ENCODE measurements at regions not wholly inside any gene's neighbourhood (a gene's known extent, or its start where the extent isn't known, plus 50 kb on each side); places are given as distances from the start of the nearest gene placed in this dataset.

DNA sequence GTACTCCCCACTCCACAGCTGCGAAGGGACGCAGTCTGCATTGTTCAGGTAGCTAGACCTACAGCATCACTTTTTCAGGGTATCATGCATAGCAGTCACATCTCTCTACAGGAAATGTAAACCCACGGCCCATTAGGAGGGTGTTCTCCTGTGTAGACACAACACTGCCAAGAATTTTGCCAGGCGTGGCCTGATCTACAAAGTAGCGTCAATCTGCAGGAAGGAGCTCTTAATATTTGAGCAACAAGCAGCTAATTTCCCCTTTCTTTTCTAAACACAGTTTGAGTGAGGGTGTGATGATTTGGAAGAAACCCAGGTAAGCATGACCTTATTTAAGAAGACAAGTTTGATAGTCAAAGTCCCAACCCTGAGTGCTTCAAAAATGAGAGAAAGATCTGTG is 419.0 kb downstream of the GADD45G start:
- Histone ChIP-seq H3K27me3 (ENCODE audit: insufficient read depth, low read depth, low read length) (no peaks in the 10 kb centered on the region), H4K20me1 (ENCODE audit: insufficient read depth) (no peaks in the 10 kb centered on the region), H3K79me2 (replicated peaks; ENCODE audit: insufficient read depth, low read length) (no peaks in the 10 kb centered on the region), H3K9me2 (ENCODE audit: insufficient read depth, low read length) (no peaks in the 10 kb centered on the region), H2AFZ (ENCODE audit: low read depth, low read length) (no peak overlapping the region), H3K36me3 (ENCODE audit: insufficient read depth, low read length) (no peaks in the 10 kb centered on the region), H3K9me3 (ENCODE audit: low read length) (no peaks in the 10 kb centered on the region), H3K4me2 (ENCODE audit: low read length) (no peak overlapping the region), H3F3A (ENCODE audit: insufficient read depth, low read length, poor library complexity, severe bottlenecking) (no peaks in the 10 kb centered on the region), H3K9ac (ENCODE audit: low read length) (no peak overlapping the region), H3K4me3 (ENCODE audit: low read length) (no peak overlapping the region), H3K27ac (ENCODE audit: low read length) (no peak overlapping the region)
- TF ChIP-seq MXI1 (conservative IDR thresholded peaks at IDR 0.05; ENCODE audit: poor library complexity, severe bottlenecking) (no peak), EP300 (conservative IDR thresholded peaks at IDR 0.05; ENCODE audit: poor library complexity, severe bottlenecking) (no peak), TAF1 (IDR thresholded peaks at IDR 0.05; ENCODE audit: low read depth) (no peak), SMC3 (conservative IDR thresholded peaks at IDR 0.05; ENCODE audit: poor library complexity) (no peak), RAD21 (conservative IDR thresholded peaks at IDR 0.05) (no peak), EZH2 (IDR thresholded peaks at IDR 0.05; ENCODE audit: borderline replicate concordance, insufficient read depth, low read length, poor library complexity, severe bottlenecking) (no peak), POLR2AphosphoS5 (IDR thresholded peaks at IDR 0.05) (no peak)
- TF ChIP-seq, protein P1, sequence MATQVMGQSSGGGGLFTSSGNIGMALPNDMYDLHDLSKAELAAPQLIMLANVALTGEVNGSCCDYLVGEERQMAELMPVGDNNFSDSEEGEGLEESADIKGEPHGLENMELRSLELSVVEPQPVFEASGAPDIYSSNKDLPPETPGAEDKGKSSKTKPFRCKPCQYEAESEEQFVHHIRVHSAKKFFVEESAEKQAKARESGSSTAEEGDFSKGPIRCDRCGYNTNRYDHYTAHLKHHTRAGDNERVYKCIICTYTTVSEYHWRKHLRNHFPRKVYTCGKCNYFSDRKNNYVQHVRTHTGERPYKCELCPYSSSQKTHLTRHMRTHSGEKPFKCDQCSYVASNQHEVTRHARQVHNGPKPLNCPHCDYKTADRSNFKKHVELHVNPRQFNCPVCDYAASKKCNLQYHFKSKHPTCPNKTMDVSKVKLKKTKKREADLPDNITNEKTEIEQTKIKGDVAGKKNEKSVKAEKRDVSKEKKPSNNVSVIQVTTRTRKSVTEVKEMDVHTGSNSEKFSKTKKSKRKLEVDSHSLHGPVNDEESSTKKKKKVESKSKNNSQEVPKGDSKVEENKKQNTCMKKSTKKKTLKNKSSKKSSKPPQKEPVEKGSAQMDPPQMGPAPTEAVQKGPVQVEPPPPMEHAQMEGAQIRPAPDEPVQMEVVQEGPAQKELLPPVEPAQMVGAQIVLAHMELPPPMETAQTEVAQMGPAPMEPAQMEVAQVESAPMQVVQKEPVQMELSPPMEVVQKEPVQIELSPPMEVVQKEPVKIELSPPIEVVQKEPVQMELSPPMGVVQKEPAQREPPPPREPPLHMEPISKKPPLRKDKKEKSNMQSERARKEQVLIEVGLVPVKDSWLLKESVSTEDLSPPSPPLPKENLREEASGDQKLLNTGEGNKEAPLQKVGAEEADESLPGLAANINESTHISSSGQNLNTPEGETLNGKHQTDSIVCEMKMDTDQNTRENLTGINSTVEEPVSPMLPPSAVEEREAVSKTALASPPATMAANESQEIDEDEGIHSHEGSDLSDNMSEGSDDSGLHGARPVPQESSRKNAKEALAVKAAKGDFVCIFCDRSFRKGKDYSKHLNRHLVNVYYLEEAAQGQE (IDR thresholded peaks at IDR 0.05; ENCODE audit: borderline replicate concordance): no peak
- TF ChIP-seq, protein P2, sequence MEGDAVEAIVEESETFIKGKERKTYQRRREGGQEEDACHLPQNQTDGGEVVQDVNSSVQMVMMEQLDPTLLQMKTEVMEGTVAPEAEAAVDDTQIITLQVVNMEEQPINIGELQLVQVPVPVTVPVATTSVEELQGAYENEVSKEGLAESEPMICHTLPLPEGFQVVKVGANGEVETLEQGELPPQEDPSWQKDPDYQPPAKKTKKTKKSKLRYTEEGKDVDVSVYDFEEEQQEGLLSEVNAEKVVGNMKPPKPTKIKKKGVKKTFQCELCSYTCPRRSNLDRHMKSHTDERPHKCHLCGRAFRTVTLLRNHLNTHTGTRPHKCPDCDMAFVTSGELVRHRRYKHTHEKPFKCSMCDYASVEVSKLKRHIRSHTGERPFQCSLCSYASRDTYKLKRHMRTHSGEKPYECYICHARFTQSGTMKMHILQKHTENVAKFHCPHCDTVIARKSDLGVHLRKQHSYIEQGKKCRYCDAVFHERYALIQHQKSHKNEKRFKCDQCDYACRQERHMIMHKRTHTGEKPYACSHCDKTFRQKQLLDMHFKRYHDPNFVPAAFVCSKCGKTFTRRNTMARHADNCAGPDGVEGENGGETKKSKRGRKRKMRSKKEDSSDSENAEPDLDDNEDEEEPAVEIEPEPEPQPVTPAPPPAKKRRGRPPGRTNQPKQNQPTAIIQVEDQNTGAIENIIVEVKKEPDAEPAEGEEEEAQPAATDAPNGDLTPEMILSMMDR (IDR thresholded peaks at IDR 0.05; ENCODE audit: poor library complexity, severe bottlenecking): no peak

DNA sequence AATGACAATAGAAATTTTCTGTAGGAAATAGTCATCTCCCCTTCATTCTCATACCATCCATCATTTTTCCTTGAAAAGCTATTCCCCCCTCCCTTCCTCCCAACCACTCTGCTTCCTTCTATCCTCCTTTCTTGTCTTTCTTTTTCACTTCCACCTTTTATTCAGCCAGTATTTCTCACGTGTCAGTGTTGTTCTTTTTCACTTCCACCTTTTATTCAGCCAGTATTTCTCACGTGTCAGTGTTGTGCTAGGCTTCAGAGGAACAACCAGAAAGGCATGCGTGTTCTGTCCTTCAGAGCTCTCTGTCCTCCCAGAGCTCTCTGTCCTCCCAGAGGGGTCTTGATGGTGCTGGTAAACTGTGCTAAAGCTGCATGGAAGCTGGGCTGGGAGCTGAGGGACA is 419.6 kb downstream of the GADD45G start:
- Histone ChIP-seq H2AFZ (ENCODE audit: low read depth, low read length) (no peak overlapping the region), H3K4me2 (ENCODE audit: low read length) (no peak overlapping the region), H4K20me1 (ENCODE audit: insufficient read depth) (no peaks in the 10 kb centered on the region), H3K79me2 (replicated peaks; ENCODE audit: insufficient read depth, low read length) (no peaks in the 10 kb centered on the region), H3K4me3 (ENCODE audit: low read length) (no peak overlapping the region), H3K27me3 (ENCODE audit: insufficient read depth, low read depth, low read length) (no peaks in the 10 kb centered on the region), H3F3A (ENCODE audit: insufficient read depth, low read length, poor library complexity, severe bottlenecking) (no peaks in the 10 kb centered on the region), H3K9me2 (ENCODE audit: insufficient read depth, low read length) (no peaks in the 10 kb centered on the region), H3K9me3 (ENCODE audit: low read length) (no peaks in the 10 kb centered on the region), H3K9ac (ENCODE audit: low read length) (no peak overlapping the region), H3K27ac (ENCODE audit: low read length) (no peak overlapping the region), H3K36me3 (ENCODE audit: insufficient read depth, low read length) (no peaks in the 10 kb centered on the region)
- TF ChIP-seq TAF1 (IDR thresholded peaks at IDR 0.05; ENCODE audit: low read depth) (no peak), RAD21 (conservative IDR thresholded peaks at IDR 0.05) (no peak), EP300 (conservative IDR thresholded peaks at IDR 0.05; ENCODE audit: poor library complexity, severe bottlenecking) (no peak), EZH2 (IDR thresholded peaks at IDR 0.05; ENCODE audit: borderline replicate concordance, insufficient read depth, low read length, poor library complexity, severe bottlenecking) (no peak), MXI1 (conservative IDR thresholded peaks at IDR 0.05; ENCODE audit: poor library complexity, severe bottlenecking) (no peak), SMC3 (conservative IDR thresholded peaks at IDR 0.05; ENCODE audit: poor library complexity) (no peak), POLR2AphosphoS5 (IDR thresholded peaks at IDR 0.05) (no peak)
- TF ChIP-seq, protein P1 (IDR thresholded peaks at IDR 0.05; ENCODE audit: borderline replicate concordance): no peak
- TF ChIP-seq, protein P2 (IDR thresholded peaks at IDR 0.05; ENCODE audit: poor library complexity, severe bottlenecking): no peak
